ENCODE measurements at regions not wholly inside any gene's neighbourhood (a gene's known extent, or its start where the extent isn't known, plus 50 kb on each side); places are given as distances from the start of the nearest gene placed in this dataset.
"Not testable (repeated sequence)": the region's sequence is repeated elsewhere in the genome, so short reads cannot be mapped to it uniquely, and the experiment has no call there.

- H3K9me3 ChIP-seq (ENCODE audit: insufficient read depth, low read depth, low read length) = peaks cover 5% of the 10 kb centered on the region
- no peaks in the 10 kb centered on the region for H3K27me3 ChIP-seq (ENCODE audit: insufficient read depth, low read length)
- H3K14ac ChIP-seq (ENCODE audit: low read length) = no peak overlapping the region
- no CpG with 5 or more reads among the region's 5 CpGs for WGBS (ENCODE audit: extremely low coverage, insufficient coverage, insufficient read length)
- peaks cover 0 to 10% of the 10 kb centered on the region in 2 experiments for H3K4me1 ChIP-seq (ENCODE audit: control insufficient read depth in 1 of 2, insufficient read depth in 2 of 2, low read length in 2 of 2)
- no peak overlapping the region for H2AK5ac ChIP-seq (ENCODE audit: low read length)
- no peaks in the 10 kb centered on the region for H3K36me3 ChIP-seq (ENCODE audit: control insufficient read depth in 1 of 2, insufficient read depth in 2 of 2, low read length in 2 of 2)
- H2AFZ ChIP-seq (ENCODE audit: insufficient read depth, low read length, poor library complexity) = no peak overlapping the region
- no peaks in the 10 kb centered on the region for H3K79me2 ChIP-seq (ENCODE audit: control insufficient read depth, insufficient read depth, low read length, poor library complexity)
- H4K91ac ChIP-seq (ENCODE audit: low read depth, low read length) = no peak overlapping the region
- H3K23ac ChIP-seq (ENCODE audit: low read length) = no peak overlapping the region
- no peak overlapping the region for H3K4ac ChIP-seq (ENCODE audit: low read depth, low read length)
- no peak overlapping the region for H3K27ac ChIP-seq (ENCODE audit: low read depth, low read length)
- H4K8ac ChIP-seq (ENCODE audit: low read depth, low read length) = no peak overlapping the region
- H2BK5ac ChIP-seq (ENCODE audit: low read depth, low read length, poor library complexity) = no peak overlapping the region
- peak overlapping the region; percentile 56 for H2BK12ac ChIP-seq (ENCODE audit: low read length)
- H3K4me2 ChIP-seq (ENCODE audit: low read length) = no peak overlapping the region
- H2BK120ac ChIP-seq (ENCODE audit: insufficient read depth, low read length, poor library complexity) = no peak overlapping the region
- no peak for DNase-seq
- no peak overlapping the region for H3K4me3 ChIP-seq (ENCODE audit: low read depth, low read length)
- H3K18ac ChIP-seq (ENCODE audit: low read length) = no peak overlapping the region
- H3K79me1 ChIP-seq (ENCODE audit: low read length) = peaks cover 5% of the 10 kb centered on the region
- H3K9ac ChIP-seq (ENCODE audit: low read length) = no peak overlapping the region
- H4K12ac ChIP-seq (ENCODE audit: low read depth, low read length) = no peak overlapping the region
Observed at GRCh38 chr1:168466092-168466713, 77.6 kb downstream of the XCL2 start.

- not testable (repeated sequence) for H3K18ac ChIP-seq (ENCODE audit: low read length); H2AFZ ChIP-seq (ENCODE audit: insufficient read depth, low read length, poor library complexity); H3K27me3 ChIP-seq (ENCODE audit: insufficient read depth, low read length); H3K14ac ChIP-seq (ENCODE audit: low read length); H3K79me1 ChIP-seq (ENCODE audit: low read length); H4K8ac ChIP-seq (ENCODE audit: low read depth, low read length); H3K36me3 ChIP-seq (ENCODE audit: control insufficient read depth in 1 of 2, insufficient read depth in 2 of 2, low read length in 2 of 2); H4K12ac ChIP-seq (ENCODE audit: low read depth, low read length); H3K4me1 ChIP-seq (ENCODE audit: control insufficient read depth in 1 of 2, insufficient read depth in 2 of 2, low read length in 2 of 2); DNase-seq; H3K23ac ChIP-seq (ENCODE audit: low read length); H2BK120ac ChIP-seq (ENCODE audit: insufficient read depth, low read length, poor library complexity); H3K4ac ChIP-seq (ENCODE audit: low read depth, low read length); H3K4me3 ChIP-seq (ENCODE audit: low read depth, low read length); H3K4me2 ChIP-seq (ENCODE audit: low read length); H3K9me3 ChIP-seq (ENCODE audit: insufficient read depth, low read depth, low read length); H2BK12ac ChIP-seq (ENCODE audit: low read length); H3K27ac ChIP-seq (ENCODE audit: low read depth, low read length); H4K91ac ChIP-seq (ENCODE audit: low read depth, low read length); H2BK5ac ChIP-seq (ENCODE audit: low read depth, low read length, poor library complexity); H2AK5ac ChIP-seq (ENCODE audit: low read length); H3K79me2 ChIP-seq (ENCODE audit: control insufficient read depth, insufficient read depth, low read length, poor library complexity); H3K9ac ChIP-seq (ENCODE audit: low read length)
- no CpG with 5 or more reads among the region's 3 CpGs for WGBS (ENCODE audit: extremely low coverage, insufficient coverage, insufficient read length)
Observed at GRCh38 chr1:168461108-168461507, 82.7 kb downstream of the XCL2 start.

GRCh38 chr1:168457296-168457695, 86.5 kb downstream of the XCL2 start:
- H2BK12ac ChIP-seq (ENCODE audit: low read length); DNase-seq; H3K4me3 ChIP-seq (ENCODE audit: low read depth, low read length); H2AK5ac ChIP-seq (ENCODE audit: low read length); H3K23ac ChIP-seq (ENCODE audit: low read length); H4K8ac ChIP-seq (ENCODE audit: low read depth, low read length); H4K12ac ChIP-seq (ENCODE audit: low read depth, low read length); H4K91ac ChIP-seq (ENCODE audit: low read depth, low read length); H2AFZ ChIP-seq (ENCODE audit: insufficient read depth, low read length, poor library complexity); H3K14ac ChIP-seq (ENCODE audit: low read length); H3K4me2 ChIP-seq (ENCODE audit: low read length); H3K79me1 ChIP-seq (ENCODE audit: low read length); H3K4me1 ChIP-seq (ENCODE audit: control insufficient read depth in 1 of 2, insufficient read depth in 2 of 2, low read length in 2 of 2); H3K27ac ChIP-seq (ENCODE audit: low read depth, low read length); H3K18ac ChIP-seq (ENCODE audit: low read length); H3K27me3 ChIP-seq (ENCODE audit: insufficient read depth, low read length); H3K4ac ChIP-seq (ENCODE audit: low read depth, low read length); H2BK5ac ChIP-seq (ENCODE audit: low read depth, low read length, poor library complexity); H2BK120ac ChIP-seq (ENCODE audit: insufficient read depth, low read length, poor library complexity); H3K36me3 ChIP-seq (ENCODE audit: control insufficient read depth in 1 of 2, insufficient read depth in 2 of 2, low read length in 2 of 2); H3K9ac ChIP-seq (ENCODE audit: low read length); H3K9me3 ChIP-seq (ENCODE audit: insufficient read depth, low read depth, low read length); H3K79me2 ChIP-seq (ENCODE audit: control insufficient read depth, insufficient read depth, low read length, poor library complexity): not testable (repeated sequence)
- no CpG with 5 or more reads among the region's 8 CpGs for WGBS (ENCODE audit: extremely low coverage, insufficient coverage, insufficient read length)

DNA sequence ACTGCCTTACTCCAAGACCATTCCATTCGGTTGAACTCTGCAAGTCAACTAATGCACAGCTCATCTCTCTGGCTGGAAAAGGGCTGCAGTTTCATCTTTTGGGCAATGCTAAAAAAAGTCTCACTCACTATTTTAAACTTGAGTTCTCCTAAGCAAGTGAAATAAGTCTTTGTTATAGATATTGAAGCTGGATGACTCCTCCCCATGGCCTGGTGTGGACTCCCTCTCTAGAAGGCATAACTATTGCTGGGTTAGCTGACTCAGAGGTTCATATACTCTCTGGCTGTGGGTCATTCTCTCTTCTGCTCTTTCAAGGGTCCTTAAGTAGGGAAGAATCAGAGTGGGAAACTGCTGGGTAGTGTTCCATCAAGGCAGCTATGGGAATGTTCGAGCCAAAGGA, 88.0 kb downstream of the XCL2 start:
- Histone ChIP-seq H2AK5ac (ENCODE audit: low read length) (no peak overlapping the region), H3K4ac (ENCODE audit: low read depth, low read length) (no peak overlapping the region), H3K79me2 (ENCODE audit: control insufficient read depth, insufficient read depth, low read length, poor library complexity) (no peaks in the 10 kb centered on the region), H3K23ac (ENCODE audit: low read length) (no peak overlapping the region), H2BK12ac (ENCODE audit: low read length) (no peak overlapping the region), H2AFZ (ENCODE audit: insufficient read depth, low read length, poor library complexity) (no peak overlapping the region), H4K91ac (ENCODE audit: low read depth, low read length) (no peak overlapping the region), H3K4me3 (ENCODE audit: low read depth, low read length) (no peak overlapping the region), H3K27ac (ENCODE audit: low read depth, low read length) (no peak overlapping the region), H3K79me1 (ENCODE audit: low read length) (no peaks in the 10 kb centered on the region), H3K27me3 (ENCODE audit: insufficient read depth, low read length) (no peaks in the 10 kb centered on the region), H3K9me3 (ENCODE audit: insufficient read depth, low read depth, low read length) (no peaks in the 10 kb centered on the region), H3K9ac (ENCODE audit: low read length) (no peak overlapping the region), H2BK5ac (ENCODE audit: low read depth, low read length, poor library complexity) (no peak overlapping the region), H3K4me1 (ENCODE audit: control insufficient read depth in 1 of 2, insufficient read depth in 2 of 2, low read length in 2 of 2) (no peaks in the 10 kb centered on the region), H3K14ac (ENCODE audit: low read length) (no peak overlapping the region), H3K18ac (ENCODE audit: low read length) (no peak overlapping the region), H3K4me2 (ENCODE audit: low read length) (no peak overlapping the region), H3K36me3 (ENCODE audit: control insufficient read depth in 1 of 2, insufficient read depth in 2 of 2, low read length in 2 of 2) (no peaks in the 10 kb centered on the region), H4K12ac (ENCODE audit: low read depth, low read length) (no peak overlapping the region), H4K8ac (ENCODE audit: low read depth, low read length) (no peak overlapping the region), H2BK120ac (ENCODE audit: insufficient read depth, low read length, poor library complexity) (no peak overlapping the region)
- no peak for DNase-seq
- WGBS (ENCODE audit: extremely low coverage, insufficient coverage, insufficient read length) = no CpG with 5 or more reads among the region's 2 CpGs

Measured in trophoblast cell (in vitro differentiated cells and primary cell).